KMS-11 (cell line): ENCODE measurements at regions not wholly inside any gene's neighbourhood (a gene's known extent, or its start where the extent isn't known, plus 50 kb on each side); places are given as distances from the start of the nearest gene placed in this dataset.

ENCODE experiments used
- H2AFZ ChIP-seq: fragments of 200-600 bp; sonication (generic); 2 replicates; pipeline ENCODE4 v1.6.1; 2016; ENCODE audit warnings: antibody characterized with exemption, mixed run types, low read depth
- H3K27ac ChIP-seq: fragments of 200-600 bp; sonication (generic); 2 replicates; pipeline ENCODE4 v1.6.1; 2016; ENCODE audit warnings: mild to moderate bottlenecking, mixed run types
- H3K27me3 ChIP-seq: fragments of 200-600 bp; sonication (generic); 2 replicates; pipeline ENCODE4 v1.6.1; 2017; ENCODE audit warnings: mild to moderate bottlenecking, low read depth, mixed run types, moderate library complexity; ENCODE audit not compliant: insufficient read depth
- H3K36me3 ChIP-seq: fragments of 200-600 bp; sonication (generic); 2 replicates; pipeline ENCODE4 v1.6.1; 2017; ENCODE audit warnings: mild to moderate bottlenecking, mixed run types; ENCODE audit not compliant: insufficient read depth
- H3K4me1 ChIP-seq: fragments of 200-600 bp; sonication (generic); 2 replicates; pipeline ENCODE4 v1.6.1; 2016; ENCODE audit warnings: mild to moderate bottlenecking, low read depth, mixed run types; ENCODE audit not compliant: poor library complexity, severe bottlenecking
- H3K4me2 ChIP-seq: fragments of 200-600 bp; sonication (generic); 2 replicates; pipeline ENCODE4 v1.7.0; 2016; ENCODE audit warnings: mild to moderate bottlenecking, mixed run types
- H3K4me3 ChIP-seq: fragments of 200-600 bp; sonication (generic); IDR thresholded peaks from 2 replicates; pipeline ENCODE4 v1.6.1; 2017; ENCODE audit warnings: low read depth, low read length, mixed read lengths; ENCODE audit not compliant: insufficient read depth
- H3K79me2 ChIP-seq: fragments of 200-600 bp; sonication (generic); 2 replicates; pipeline ENCODE4 v1.6.1; 2016; ENCODE audit warnings: low read depth, mixed run types; ENCODE audit not compliant: insufficient read depth
- H3K9ac ChIP-seq: fragments of 200-600 bp; sonication (generic); 2 replicates; pipeline ENCODE4 v1.6.1; 2016; ENCODE audit warnings: mild to moderate bottlenecking, mixed run types
- H4K20me1 ChIP-seq: fragments of 200-600 bp; sonication (generic); 2 replicates; pipeline ENCODE4 v1.6.1; 2016; ENCODE audit warnings: mild to moderate bottlenecking, mixed run types; ENCODE audit not compliant: insufficient read depth
- TF ChIP-seq, protein P1 (sequence below): fragments of 200-600 bp; sonication (generic); conservative IDR thresholded peaks from 2 replicates; pipeline ENCODE4 v1.6.1; 2017; ENCODE audit warnings: low read depth, mild to moderate bottlenecking, antibody characterized with exemption, low read length, moderate library complexity, mixed read lengths

DNA sequence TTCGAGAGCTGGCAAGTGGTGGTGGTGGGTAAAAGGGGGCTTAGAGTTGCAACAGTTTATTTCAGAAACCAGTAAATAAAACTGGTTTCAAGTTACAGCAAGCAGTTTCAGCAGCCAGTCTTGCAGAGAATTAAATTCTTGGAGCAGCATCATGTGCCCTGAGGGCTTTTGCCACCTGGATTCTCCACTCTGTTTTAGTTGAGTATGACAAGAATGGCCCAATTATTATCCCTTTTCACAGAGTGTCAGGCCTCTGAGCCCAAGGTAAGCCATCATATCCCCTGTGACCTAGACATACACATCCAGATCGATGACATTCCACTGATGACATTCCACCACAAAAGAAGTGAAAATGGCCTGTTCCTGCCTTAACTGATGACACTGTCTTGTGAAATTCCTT, 72.8 kb upstream of the FANCL start:
- no peaks in the 10 kb centered on the region for H3K79me2 ChIP-seq
- H3K36me3 ChIP-seq, result no peaks in the 10 kb centered on the region; the same call in 1 of the 2 replicates
- H3K27me3 ChIP-seq, result no peaks in the 10 kb centered on the region
- no peak overlapping the region for H2AFZ ChIP-seq
- H3K9ac ChIP-seq, result no peak overlapping the region
- H4K20me1 ChIP-seq, result no peaks in the 10 kb centered on the region
- TF ChIP-seq, protein P1, sequence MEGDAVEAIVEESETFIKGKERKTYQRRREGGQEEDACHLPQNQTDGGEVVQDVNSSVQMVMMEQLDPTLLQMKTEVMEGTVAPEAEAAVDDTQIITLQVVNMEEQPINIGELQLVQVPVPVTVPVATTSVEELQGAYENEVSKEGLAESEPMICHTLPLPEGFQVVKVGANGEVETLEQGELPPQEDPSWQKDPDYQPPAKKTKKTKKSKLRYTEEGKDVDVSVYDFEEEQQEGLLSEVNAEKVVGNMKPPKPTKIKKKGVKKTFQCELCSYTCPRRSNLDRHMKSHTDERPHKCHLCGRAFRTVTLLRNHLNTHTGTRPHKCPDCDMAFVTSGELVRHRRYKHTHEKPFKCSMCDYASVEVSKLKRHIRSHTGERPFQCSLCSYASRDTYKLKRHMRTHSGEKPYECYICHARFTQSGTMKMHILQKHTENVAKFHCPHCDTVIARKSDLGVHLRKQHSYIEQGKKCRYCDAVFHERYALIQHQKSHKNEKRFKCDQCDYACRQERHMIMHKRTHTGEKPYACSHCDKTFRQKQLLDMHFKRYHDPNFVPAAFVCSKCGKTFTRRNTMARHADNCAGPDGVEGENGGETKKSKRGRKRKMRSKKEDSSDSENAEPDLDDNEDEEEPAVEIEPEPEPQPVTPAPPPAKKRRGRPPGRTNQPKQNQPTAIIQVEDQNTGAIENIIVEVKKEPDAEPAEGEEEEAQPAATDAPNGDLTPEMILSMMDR, result no peak
- H3K4me2 ChIP-seq, result no peak overlapping the region
- no peaks in the 10 kb centered on the region for H3K4me1 ChIP-seq
- no peak overlapping the region for H3K27ac ChIP-seq
- H3K4me3 ChIP-seq, result no peak overlapping the region

DNA sequence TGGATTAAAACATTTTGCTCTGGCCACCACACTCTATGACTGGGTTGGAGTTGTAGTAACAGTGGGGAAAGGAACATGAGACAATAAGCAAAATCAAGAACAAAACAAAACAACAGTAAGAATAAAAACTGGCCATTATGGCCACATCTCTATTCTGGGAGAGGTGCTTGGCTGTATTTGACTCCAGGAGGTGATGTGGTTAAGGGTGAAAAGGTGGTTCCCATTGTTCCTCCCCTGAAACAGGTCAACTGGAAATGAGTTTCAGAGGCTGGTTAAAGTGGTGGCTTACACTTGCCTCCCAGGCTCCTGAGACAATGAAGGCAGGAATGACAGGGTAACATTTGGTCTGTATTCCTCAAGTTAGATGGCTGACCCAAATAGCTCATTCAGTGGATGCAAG, 67.3 kb upstream of the FANCL start:
- Histone ChIP-seq H4K20me1 (no peaks in the 10 kb centered on the region), H3K36me3 (no peaks in the 10 kb centered on the region; the same call in 1 of the 2 replicates), H3K9ac (no peak overlapping the region), H3K4me1 (no peaks in the 10 kb centered on the region), H3K79me2 (no peaks in the 10 kb centered on the region), H3K27ac (no peak overlapping the region), H2AFZ (no peak overlapping the region), H3K4me3 (no peak overlapping the region), H3K27me3 (no peaks in the 10 kb centered on the region), H3K4me2 (no peak overlapping the region)
- TF ChIP-seq, protein P1, result no peak

DNA sequence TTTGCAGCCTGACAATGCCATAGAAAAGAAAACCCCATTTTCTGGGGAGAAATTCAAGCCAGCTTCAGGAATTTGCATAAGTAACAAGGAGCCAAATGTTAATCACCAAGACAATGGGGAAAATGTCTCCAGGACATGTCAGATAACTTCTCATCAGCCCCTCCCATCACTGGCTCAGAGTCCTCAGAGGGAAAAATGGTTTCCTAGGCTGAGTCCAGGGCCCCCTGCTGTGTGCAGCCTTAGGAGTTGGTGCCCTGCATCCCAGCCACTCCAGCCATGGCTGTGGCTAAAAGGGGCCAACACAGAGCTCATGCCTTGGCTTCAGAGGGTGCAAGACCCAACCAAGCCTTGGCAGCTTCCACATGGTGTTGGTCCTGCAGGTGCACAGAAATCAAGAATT, 63.7 kb upstream of the FANCL start:
- H3K4me2 ChIP-seq, result no peak overlapping the region
- H3K27me3 ChIP-seq, result no peaks in the 10 kb centered on the region
- H3K36me3 ChIP-seq, result no peaks in the 10 kb centered on the region
- no peak overlapping the region for H3K9ac ChIP-seq
- no peaks in the 10 kb centered on the region for H3K4me1 ChIP-seq
- no peak overlapping the region for H3K4me3 ChIP-seq
- no peaks in the 10 kb centered on the region for H3K79me2 ChIP-seq
- H3K27ac ChIP-seq, result no peak overlapping the region
- TF ChIP-seq, protein P1, result no peak
- no peaks in the 10 kb centered on the region for H4K20me1 ChIP-seq
- H2AFZ ChIP-seq, result no peak overlapping the region

DNA sequence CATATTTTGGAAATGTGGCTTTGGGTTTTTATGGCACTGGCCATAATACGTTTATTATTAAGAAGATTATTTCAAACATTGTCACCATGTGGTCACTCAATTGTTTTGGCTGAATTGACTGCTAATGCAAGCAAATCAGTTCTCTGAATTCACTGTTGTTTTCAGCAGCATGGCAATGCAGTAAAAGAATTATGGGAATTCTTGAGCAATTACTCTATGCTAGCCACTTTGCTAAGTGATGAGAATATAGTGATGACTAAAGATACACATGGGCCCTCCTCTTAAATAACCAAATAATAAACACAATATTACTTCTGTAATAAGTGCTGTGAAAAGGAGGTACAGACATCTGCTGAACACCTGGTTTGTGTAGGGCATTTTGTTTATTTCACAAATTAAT, 58.0 kb upstream of the FANCL start:
- Histone ChIP-seq H3K79me2 (no peaks in the 10 kb centered on the region), H3K9ac (no peak overlapping the region), H3K4me1 (no peaks in the 10 kb centered on the region), H3K4me2 (no peak overlapping the region), H4K20me1 (no peaks in the 10 kb centered on the region), H3K4me3 (no peak overlapping the region), H3K27me3 (no peaks in the 10 kb centered on the region), H2AFZ (no peak overlapping the region), H3K36me3 (no peaks in the 10 kb centered on the region), H3K27ac (no peak overlapping the region)
- TF ChIP-seq, protein P1, result no peak

DNA sequence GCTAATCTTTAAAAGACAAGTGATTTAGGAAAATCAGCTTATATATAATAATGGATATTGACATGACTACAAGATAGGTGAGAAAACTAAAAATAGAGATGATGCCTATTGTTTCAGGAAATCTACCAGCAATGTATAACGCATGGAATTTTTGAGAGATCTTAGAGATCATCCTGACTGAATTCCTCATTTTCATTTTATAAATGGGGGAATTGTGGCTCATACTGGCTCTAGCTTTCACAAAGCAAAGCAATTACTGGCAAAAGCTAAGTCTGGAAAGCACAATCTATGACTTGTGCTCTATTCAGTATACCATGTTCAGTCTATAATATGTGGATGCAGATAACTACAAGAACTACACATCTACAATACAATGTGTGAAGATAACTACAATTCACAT, 51.9 kb upstream of the FANCL start:
- H2AFZ ChIP-seq, result no peak overlapping the region
- H3K4me2 ChIP-seq, result no peak overlapping the region
- H3K4me3 ChIP-seq, result no peak overlapping the region
- H3K9ac ChIP-seq, result no peak overlapping the region
- no peaks in the 10 kb centered on the region for H3K36me3 ChIP-seq
- H3K79me2 ChIP-seq, result no peaks in the 10 kb centered on the region
- TF ChIP-seq, protein P1, result no peak
- H3K4me1 ChIP-seq, result no peaks in the 10 kb centered on the region
- H4K20me1 ChIP-seq, result no peaks in the 10 kb centered on the region
- H3K27ac ChIP-seq, result no peak overlapping the region
- no peaks in the 10 kb centered on the region for H3K27me3 ChIP-seq
